NCI-H2029 treated with DMSO at 0.1 percent for 48 hours (cell line): ENCODE measurements at regions not wholly inside any gene's neighbourhood (a gene's known extent, or its start where the extent isn't known, plus 50 kb on each side); places are given as distances from the start of the nearest gene placed in this dataset.
A peak's percentile ranks its signal among the peaks of the same experiment; 100 is the strongest.
"Not testable (repeated sequence)": the region's sequence is repeated elsewhere in the genome, so short reads cannot be mapped to it uniquely, and the experiment has no call there.

Source experiments
- DNase-seq: peaks from one replicate; lab custom pipeline; 2025; lab: John Stamatoyannopoulos, UW

- no peak for DNase-seq
Observed at GRCh38 chr3:30439451-30440053, 166.8 kb upstream of the TGFBR2 start.

GRCh38 chr3:30440147-30440604 lies 166.2 kb upstream of the TGFBR2 start:
- peak; percentile 47 for DNase-seq

GRCh38 chr3:30440880-30441279 lies 165.5 kb upstream of the TGFBR2 start:
- no peak for DNase-seq

GRCh38 chr3:30443756-30444673 lies 162.4 kb upstream of the TGFBR2 start:
- no peak for DNase-seq

- DNase-seq: no peak
Observed at GRCh38 chr3:30448450-30449289, 157.7 kb upstream of the TGFBR2 start.

GRCh38 chr3:30449290-30449632 lies 157.1 kb upstream of the TGFBR2 start:
- DNase-seq: no peak

GRCh38 chr3:30452446-30452845 lies 154.0 kb upstream of the TGFBR2 start:
- no peak for DNase-seq

GRCh38 chr3:30453360-30454039 lies 152.9 kb upstream of the TGFBR2 start:
- no peak for DNase-seq

GRCh38 chr3:30454636-30455035 lies 151.8 kb upstream of the TGFBR2 start:
- no peak for DNase-seq

- DNase-seq: not testable (repeated sequence)
Observed at GRCh38 chr3:30455112-30455511, 151.3 kb upstream of the TGFBR2 start.

- DNase-seq: no peak
Observed at GRCh38 chr3:30455840-30456239, 150.6 kb upstream of the TGFBR2 start.

- DNase-seq: no peak
Observed at GRCh38 chr3:30456264-30456663, 150.1 kb upstream of the TGFBR2 start.

GRCh38 chr3:30457081-30457480 lies 149.3 kb upstream of the TGFBR2 start:
- no peak for DNase-seq

- no peak for DNase-seq
Observed at GRCh38 chr3:30457726-30458125, 148.7 kb upstream of the TGFBR2 start.

GRCh38 chr3:30458376-30459171 lies 147.8 kb upstream of the TGFBR2 start:
- no peak for DNase-seq

- DNase-seq: no peak
Observed at GRCh38 chr3:30461311-30461710, 145.1 kb upstream of the TGFBR2 start.

- DNase-seq: no peak
Observed at GRCh38 chr3:30462721-30463470, 143.5 kb upstream of the TGFBR2 start.

- DNase-seq: no peak
Observed at GRCh38 chr3:30464381-30464780, 142.0 kb upstream of the TGFBR2 start.

GRCh38 chr3:30465454-30465853 lies 140.9 kb upstream of the TGFBR2 start:
- DNase-seq: no peak

- DNase-seq: no peak
Observed at GRCh38 chr3:30467596-30468238, 138.7 kb upstream of the TGFBR2 start.
